ENCODE measurements at regions not wholly inside any gene's neighbourhood (a gene's known extent, or its start where the extent isn't known, plus 50 kb on each side); places are given as distances from the start of the nearest gene placed in this dataset.
"Not testable (repeated sequence)": the region's sequence is repeated elsewhere in the genome, so short reads cannot be mapped to it uniquely, and the experiment has no call there.

DNA sequence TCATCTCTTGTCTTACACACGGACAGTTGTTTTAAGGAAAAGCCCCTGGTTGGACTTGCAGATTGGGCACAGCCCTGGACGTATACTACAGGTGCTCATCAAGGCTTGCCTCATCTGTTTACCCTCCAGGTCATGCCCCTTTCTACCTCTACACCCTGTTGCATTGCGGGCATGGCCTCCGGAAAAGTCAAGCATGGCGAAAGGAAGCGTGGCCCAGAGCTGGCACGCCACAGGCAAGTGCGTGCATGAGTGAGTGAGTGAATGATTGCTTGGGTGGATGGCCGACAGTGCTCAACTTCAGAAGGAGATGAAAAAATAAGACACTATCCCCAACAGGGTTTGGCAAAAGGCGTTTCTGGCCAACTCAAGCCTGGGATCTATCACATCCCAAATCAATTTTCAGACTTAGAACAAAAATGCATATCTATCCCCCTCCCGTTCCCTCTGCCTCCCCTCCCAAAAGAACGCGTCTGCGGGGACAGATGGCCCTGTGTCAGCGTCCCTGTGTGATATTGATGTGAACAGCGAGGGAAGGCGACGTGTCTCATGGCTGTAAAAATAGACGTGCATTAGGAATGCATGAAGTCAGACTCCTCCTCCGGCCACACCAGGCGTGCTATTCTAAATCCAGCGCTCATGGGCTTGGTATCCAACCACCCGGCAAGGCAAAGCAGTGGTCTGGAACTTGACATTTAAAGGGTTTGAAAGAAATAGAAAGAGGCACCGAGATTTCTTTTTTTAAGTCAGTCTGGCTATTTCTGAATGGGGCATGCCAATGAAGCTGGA, 96.0 kb downstream of the RPLP1 start:
- intact Hi-C loops (cut with micrococcal nuclease), result no loop called here
- DNase-seq (peak; percentile 40), ATAC-seq (peak; percentile 95)

DNA sequence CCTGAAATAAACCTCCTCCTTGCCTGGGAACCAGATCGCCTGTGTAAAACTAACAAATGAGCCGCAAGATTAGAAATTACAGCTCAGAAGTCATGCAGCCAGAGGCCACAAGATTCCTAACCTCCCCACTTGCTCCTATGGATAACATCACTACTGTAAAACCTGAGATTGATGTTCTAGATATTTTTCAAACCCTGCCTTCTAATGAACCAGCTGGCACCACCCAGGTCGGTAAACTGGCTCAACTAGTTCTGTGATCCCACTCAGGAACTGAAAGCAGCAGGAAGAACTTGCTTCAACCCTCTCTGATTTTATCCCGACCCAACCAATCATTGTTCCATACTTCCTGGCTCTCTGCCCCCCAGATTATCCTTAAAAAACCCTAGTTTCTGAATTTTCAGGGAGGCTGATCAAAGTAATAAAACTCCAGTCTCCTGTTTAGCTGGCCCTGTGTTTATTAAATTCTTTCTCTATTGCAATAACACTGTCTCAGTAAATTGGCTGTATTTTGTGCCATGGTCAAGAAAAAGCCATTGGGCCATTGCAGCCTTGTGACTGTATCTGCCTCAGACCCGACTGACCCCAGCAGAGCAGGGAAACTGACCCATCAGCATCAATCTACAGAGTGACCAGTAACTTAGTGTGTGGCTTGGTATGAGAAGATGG, 98.9 kb downstream of the RPLP1 start:
- ATAC-seq (no peak), DNase-seq (no peak)
- intact Hi-C loops (cut with micrococcal nuclease), result no loop called here

DNA sequence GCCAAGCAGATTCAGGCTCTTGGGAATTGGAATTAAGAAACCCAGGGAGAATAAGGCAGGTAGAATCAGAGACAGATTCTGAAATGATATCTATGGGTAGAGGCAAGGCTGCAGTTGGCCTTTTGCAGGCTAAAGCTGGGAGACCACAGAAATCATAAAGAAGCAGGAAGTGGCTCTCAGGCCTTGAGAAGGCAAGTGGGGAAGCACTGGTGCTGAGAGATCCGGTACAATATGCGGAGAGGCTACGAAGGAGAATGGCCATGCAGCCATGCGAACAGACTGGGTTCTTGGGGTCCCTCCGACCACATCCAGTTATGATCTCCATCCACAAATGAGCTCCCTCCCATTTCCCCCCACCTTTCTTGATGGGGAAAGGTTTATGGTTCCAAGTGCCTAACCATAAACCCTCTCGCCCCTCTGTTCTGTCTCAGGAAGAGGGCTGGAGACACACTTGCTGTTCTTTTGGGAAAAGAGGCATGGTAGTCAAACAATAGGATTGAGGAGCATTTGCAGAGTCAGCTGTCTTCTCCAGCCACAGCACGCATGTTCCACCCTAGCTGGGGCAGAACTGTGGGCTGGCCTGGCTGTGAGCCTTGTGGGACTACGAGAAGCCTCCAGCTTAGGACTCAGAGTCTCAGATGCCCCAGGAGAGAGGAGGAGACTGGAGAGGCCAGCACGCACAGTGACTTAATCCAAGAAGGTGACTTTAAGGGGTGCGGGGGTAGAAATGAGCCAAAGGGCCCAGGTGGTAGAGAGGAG, 99.6 kb downstream of the RPLP1 start:
- ATAC-seq, result no peak
- no peak for DNase-seq
- intact Hi-C loops (cut with micrococcal nuclease), result no loop called here

DNA sequence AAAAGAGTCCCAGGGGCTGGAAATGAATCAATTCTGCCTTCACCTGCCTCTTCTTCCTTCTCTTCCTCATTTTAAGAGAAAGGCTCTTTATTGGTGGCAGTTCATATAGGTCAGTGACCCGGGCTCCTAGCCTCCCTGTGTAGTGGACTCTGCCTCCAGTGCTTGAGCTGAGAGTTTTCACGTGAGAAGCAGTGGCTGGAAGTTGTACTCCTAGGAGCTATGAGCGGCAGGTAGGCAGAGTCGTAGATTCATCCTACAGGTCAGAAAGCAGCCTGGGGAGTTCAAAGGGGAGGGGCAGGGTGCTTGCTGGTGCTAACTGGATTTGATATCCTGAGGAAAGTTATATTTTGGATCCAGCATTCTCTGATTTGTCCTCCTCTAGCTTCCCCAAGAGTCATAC, 101.1 kb downstream of the RPLP1 start:
- intact Hi-C loops (cut with micrococcal nuclease), result no loop called here
- DNase-seq (no peak), ATAC-seq (no peak)

DNA sequence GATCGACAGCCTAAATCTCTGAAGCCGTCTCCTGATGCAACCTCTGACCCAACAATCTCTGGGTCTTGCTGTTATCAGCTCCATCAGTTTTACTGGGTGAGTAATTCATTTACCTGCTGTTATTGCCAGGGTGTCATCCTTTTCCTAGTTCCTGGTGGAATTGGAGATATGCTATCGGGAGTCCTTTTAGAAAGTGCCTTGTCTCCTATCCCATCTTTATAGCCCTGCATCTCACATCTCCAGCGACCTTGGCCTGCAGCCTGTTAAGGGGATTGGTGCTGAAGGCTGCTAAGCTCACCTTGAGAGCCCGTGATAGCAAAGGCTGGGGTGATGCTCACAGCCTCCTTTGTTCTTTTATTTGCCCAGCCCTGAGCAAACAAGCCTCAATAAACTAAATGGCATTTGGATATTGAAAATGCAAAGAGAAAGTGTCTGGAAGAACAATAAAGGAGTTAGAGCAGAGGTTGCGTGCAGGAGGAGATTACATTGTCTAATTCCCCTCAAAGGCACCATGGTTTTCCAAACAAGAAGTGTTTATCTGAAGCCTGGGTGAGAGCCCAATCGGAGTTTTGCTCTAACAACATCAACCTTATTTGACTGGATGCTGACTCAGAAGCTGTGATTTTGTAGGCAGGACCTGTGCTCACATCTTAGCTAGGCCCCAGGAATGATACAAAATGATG, 101.8 kb downstream of the RPLP1 start:
- no peak for ATAC-seq
- DNase-seq, result no peak
- intact Hi-C loops (cut with micrococcal nuclease), result no loop called here

DNA sequence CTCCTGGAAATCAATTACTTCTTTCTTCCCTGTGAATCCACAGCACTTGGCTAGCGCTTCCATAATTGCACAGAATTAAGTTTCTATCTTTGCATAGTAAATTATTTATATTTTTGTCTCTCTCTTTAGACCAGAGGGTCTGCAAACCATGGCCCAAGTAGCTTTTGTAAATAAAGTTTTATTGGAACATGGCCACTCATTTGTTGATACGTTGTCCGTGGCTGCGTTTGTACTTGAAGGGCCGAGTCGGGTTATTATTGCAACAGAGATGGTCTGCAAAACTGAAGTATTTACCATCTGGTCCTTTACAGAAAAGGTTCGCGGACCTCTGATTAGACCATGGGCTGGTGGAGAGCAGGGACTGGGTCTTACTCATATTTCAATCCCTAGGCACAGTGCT, 102.5 kb downstream of the RPLP1 start:
- ATAC-seq, result no peak
- no peak for DNase-seq
- intact Hi-C loops (cut with micrococcal nuclease), result no loop called here

DNA sequence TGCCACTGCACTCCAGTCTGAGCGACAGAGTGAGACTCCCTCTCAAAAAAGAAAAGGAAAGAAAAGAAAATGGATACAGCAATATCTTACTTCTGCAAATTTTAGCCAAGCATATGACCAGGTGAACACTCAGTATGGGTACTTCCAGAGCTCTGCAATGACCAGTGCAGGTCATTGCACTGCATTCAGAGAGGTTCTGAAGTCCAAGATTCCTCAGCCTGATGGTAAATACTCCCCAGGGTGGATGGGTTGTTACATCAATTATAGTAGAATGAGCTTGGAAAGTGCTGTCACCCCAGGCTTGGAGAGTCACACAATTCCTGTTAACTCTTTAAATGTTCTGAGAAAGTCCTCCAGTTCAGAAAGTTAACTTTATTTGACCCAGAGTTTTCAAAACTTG, 103.7 kb downstream of the RPLP1 start:
- no peak for DNase-seq
- ATAC-seq, result no peak
- intact Hi-C loops (cut with micrococcal nuclease), result no loop called here

DNA sequence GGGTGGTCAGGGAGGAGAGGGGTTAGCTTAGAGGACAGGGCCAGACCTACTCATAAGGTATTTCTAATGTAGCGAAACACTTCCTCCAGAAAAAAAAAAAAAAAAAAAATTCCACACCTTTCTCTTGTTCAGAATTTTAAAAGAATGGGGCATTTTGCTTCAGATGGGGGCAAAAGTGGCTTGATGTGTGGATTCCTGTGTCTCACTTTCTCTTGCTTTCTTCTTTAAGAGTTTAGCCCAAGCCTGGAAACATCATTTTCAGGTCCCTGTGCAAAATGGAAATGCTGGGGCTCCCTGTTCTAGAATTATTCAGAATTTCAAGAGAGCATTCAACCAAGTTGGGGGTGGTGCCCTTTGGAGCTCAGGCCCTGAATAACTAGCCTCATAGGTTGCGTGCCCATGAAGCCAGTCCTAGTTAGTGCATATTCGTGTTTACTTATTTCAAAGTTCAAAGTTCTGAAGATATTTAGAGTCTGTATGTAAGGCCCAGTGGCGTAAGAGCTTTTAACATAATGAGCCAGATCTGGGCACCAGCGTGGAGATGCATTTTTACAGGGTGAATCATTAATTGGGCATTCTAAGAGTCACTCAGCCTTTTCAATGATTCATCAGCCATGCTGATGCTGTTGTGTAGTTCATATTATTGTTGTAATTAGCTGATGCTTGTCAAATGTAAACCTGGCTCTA, 104.5 kb downstream of the RPLP1 start:
- intact Hi-C loops (cut with micrococcal nuclease), result no loop called here
- no peak for ATAC-seq
- no peak for DNase-seq

DNA sequence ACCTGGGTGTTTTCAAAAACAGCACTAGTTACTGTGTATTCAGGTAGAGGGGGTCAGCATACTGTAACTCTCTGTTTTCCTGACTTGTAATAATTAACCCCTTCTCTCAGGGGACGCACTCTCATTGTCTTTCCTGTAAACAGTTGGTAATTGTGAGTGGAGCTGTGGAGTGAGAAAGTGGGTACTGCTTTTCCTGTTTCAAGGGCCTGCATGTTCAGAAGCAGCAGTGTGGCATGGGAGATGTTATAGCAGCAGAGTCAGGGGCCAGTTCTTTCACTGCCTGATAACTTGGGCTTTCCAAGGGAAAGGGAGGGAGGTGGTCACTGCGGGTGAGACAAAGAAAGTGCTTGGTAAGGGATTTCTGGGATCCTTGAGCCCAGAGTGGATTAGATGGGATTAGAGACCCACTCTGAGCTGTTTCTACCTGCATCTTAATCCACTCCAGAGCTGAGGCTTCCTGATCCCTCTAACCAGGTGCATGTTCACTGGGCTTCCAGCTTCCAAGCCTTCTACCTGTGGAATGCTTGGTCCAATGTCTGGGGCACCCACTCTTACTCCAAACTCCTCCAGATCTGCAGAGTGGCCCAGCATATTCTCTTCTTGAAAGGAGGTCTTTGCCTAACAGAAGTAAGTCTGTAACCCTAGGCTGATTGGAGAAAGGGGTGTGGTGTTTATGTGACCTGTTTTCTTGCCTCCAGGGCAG, 105.2 kb downstream of the RPLP1 start:
- no peak for ATAC-seq
- intact Hi-C loops (cut with micrococcal nuclease), result no loop called here
- no peak for DNase-seq

DNA sequence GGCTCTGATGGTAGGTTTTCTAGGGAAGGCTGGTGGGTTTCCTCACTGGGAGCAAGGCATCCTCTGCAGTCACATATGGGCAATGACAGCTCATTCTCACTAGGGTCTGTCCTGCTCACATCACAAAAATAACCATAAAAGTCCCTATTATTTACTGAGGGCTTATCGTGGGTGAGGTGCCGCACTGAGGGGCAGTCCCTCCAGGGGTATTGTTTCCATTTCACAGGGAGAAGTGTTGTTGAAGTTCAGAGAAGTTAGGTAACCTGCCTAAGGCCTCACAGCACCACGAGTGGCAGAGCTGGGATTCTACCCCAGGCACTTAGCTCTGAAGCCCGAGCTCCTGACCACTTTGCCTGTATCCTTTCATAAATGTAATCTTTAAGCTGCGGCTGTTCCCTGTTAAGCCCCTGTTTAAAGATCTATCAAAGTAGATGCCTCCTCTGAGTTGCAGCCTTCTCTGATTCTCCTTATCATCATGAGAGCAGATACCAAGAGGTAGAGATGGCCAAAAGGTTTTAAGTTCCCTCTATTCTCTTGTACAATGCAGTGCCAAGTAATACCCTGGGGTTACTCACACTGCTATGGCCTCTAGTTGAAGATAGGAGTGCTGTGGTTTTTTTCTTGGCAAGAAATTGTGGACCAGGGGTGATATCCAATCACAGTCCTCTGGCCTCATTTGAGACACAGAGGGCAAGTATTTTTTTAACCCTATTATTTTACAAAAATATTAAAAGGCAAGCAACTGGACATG, 107.0 kb downstream of the RPLP1 start:
- ATAC-seq, result no peak
- no peak for DNase-seq
- intact Hi-C loops (cut with micrococcal nuclease), result no loop called here

DNA sequence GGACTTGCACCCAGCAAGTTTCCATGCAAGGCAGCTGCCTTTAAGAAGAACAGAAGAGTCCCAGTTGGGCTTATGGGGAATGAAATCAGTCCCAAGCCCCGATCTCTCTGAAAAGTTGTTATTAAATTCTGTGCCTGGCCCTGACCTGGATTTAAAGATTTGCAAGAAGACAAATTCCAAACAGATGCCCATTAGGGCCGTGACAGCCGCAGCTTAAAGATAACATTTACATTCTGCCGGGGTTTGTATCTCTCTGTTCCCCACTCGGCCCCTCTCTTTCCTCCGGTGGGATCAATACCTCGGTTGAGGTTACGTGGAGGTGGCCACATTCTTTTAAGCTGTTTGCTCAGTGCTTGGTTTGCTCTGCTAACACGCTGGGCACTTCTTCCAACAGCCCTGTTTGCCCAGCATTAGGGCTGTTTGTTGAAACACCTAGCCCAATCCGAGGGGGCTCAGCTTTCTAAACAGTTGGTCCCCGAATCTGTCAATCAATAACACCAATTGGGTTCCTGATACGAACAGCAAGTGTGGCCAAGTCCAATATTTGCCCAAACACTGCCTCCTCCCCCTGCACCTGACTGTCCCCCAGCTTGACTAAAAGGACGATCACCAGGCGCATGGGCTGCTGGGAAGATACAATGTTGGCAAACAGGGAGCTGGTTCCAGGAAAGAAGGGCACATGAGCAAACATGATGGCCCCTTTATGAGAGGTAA, 108.6 kb downstream of the RPLP1 start:
- intact Hi-C loops (cut with micrococcal nuclease), result no loop called here
- no peak for DNase-seq
- no peak for ATAC-seq

DNA sequence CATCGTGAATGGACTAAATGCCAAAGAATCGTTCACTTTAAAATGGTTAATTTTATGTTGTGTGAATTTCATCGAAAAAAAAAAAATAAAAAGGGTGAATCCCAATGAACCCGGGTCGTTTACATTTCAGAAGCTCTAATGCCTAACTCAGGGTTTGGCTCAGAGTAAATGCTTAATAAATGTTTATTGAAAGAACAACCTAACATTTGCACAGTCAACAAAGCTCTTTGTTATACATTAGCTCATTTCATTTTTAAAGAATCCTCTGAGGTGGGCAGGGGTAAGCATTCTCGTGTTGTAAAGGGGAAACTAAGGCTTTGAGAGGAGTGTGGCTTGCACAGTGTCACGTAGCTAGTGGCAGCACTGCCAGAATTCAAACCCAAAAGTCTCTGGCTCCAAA, 109.5 kb downstream of the RPLP1 start:
- no peak for ATAC-seq
- intact Hi-C loops (cut with micrococcal nuclease), result no loop called here

DNA sequence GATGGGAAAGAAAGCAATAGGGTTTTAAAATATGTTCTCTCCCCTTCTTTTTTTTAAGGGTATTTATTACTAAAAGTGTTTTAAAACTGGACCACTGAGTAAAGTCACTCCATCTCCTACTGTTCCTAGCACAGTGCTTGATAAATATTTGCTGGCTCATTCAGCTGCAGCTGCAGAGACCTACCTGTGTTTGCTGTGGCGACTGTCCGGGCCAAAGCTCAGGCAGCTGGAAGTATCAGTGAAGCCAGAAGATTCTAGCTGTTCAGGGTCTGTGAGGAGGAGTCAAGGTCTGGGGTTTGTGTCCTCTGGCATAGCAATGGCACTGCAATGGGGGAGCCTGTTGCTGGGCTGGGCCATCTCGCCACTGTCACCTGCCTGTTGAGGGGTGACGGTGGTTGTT, 109.9 kb downstream of the RPLP1 start:
- intact Hi-C loops (cut with micrococcal nuclease), result no loop called here
- ATAC-seq (no peak), DNase-seq (no peak)

More for the DNA sequence above, 109.5 kb downstream of the RPLP1 start:
- no peak for DNase-seq

DNA sequence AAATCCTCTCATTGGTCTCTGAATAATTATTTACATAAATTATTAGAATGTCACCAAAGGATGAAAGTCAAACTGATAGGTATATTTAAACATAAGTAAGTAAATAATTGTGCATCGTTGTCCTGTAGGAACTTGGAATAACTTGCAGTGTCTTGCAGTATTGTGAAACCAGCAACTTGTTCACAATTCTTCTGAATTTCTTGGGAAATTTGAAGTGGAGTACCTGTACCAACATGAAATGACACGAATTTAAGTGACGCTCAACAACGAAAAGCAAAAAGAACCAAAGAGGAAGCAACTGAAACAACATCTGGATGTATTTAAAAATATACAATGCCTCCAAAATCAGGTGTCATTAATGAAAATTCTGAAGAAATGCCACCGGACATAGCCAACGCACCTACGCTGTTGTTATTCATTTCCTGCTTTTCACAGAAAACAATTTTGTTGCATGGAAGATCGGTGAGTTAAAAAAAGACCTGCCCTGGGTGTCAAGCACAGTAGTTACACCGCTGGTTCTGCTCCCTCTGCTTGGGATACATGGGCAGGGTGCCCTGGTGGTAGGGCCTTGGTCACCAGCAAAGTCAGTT, 112.5 kb downstream of the RPLP1 start:
- no peak for DNase-seq
- ATAC-seq, result no peak
- intact Hi-C loops (cut with micrococcal nuclease), result no loop called here

DNA sequence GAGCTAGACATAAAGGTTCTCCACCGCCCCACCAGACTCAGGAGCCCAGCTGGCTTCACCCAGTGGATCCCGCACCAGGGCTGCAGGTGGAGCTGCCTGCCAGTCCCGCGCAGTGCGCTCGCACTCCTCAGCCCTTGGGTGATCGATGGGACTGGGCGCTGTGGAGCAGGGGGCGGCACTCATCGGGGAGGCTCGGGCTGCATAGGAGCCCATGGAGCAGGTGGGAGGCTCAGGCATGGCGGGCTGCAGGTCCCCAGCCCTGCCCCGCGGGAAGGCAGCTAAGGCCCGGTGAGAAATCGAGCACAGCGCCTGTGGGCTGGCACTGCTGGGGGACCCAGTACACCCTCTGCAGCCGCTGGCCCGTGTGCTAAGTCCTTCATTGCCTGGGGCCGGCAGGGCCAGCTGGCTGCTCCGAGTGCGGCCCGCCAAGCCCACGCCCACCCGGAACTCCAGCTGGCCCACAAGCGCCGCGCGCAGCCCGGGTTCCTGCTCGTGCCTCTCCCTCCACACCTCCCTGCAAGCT, 114.7 kb downstream of the RPLP1 start:
- ATAC-seq; intact Hi-C loops (cut with micrococcal nuclease); DNase-seq: not testable (repeated sequence)

DNA sequence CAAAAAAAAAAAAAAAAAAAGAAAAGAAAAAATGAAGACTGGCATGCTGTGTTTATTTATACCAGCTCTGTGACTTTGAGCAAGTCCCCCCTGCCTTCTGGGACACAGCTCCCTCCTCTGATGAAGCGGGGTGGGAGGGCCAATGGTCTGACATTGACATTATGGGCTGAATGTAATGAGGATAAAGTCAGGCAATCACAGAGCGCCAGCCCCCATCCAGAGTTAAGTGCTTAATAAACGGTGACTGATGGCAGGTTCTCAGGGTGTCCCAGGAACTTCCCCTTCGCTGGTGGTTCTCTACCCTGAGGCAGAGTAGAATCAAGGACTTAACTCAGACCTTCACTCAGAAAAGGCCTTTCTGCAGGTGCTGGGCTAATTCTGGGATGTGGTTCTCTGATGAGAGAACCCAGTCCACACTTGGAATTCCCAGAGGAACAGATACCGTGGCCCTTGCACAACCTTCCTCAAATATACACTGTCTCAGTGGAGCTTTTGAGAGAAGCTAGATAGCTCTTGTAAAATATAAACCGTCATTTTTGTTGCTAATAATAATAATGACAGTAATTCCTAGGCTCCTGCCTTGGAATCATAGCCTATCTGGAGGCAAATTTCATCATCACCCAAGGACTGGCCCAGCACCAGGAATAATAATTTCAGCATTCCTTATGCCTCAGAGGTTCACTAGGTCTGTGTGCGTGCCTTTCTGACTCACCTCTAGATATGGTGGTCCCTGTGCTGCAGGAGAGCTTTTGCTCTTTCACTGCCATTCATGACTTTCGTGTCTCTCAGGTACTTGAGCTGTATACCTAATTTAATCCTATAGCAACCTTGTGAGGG, 115.8 kb downstream of the RPLP1 start:
- ATAC-seq (no peak), DNase-seq (no peak)
- intact Hi-C loops (cut with micrococcal nuclease), result no loop called here

Measured in left ventricle myocardium superior (tissue), 1 donor.